ENCODE measurements at regions not wholly inside any gene's neighbourhood (a gene's known extent, or its start where the extent isn't known, plus 50 kb on each side); places are given as distances from the start of the nearest gene placed in this dataset.

GRCh38 chr18:47531717-47532116 lies 280.3 kb upstream of the SKOR2 start:
- TF ChIP-seq, protein P1, sequence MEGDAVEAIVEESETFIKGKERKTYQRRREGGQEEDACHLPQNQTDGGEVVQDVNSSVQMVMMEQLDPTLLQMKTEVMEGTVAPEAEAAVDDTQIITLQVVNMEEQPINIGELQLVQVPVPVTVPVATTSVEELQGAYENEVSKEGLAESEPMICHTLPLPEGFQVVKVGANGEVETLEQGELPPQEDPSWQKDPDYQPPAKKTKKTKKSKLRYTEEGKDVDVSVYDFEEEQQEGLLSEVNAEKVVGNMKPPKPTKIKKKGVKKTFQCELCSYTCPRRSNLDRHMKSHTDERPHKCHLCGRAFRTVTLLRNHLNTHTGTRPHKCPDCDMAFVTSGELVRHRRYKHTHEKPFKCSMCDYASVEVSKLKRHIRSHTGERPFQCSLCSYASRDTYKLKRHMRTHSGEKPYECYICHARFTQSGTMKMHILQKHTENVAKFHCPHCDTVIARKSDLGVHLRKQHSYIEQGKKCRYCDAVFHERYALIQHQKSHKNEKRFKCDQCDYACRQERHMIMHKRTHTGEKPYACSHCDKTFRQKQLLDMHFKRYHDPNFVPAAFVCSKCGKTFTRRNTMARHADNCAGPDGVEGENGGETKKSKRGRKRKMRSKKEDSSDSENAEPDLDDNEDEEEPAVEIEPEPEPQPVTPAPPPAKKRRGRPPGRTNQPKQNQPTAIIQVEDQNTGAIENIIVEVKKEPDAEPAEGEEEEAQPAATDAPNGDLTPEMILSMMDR (conservative IDR thresholded peaks at IDR 0.05) = peak; percentile 29
- no peak for TF ChIP-seq ZFX (IDR thresholded peaks at IDR 0.05)
